ENCODE measurements at regions not wholly inside any gene's neighbourhood (a gene's known extent, or its start where the extent isn't known, plus 50 kb on each side); places are given as distances from the start of the nearest gene placed in this dataset.

- CTCF ChIA-PET = no interaction called here
- no peak for TF ChIP-seq CTCF (IDR thresholded peaks at IDR 0.05; ENCODE audit: unreplicated experiment)
- H3K27ac Mint-ChIP-seq (ENCODE audit: low read depth, unreplicated experiment) = no peak overlapping the region
- intact Hi-C loops (cut with micrococcal nuclease) = no loop called here
- peaks cover 6% of the 10 kb centered on the region for H3K36me3 Mint-ChIP-seq (ENCODE audit: insufficient read depth, unreplicated experiment)
- DNase-seq (ENCODE audit: unreplicated experiment) = no peak
- H3K4me3 Mint-ChIP-seq (ENCODE audit: unreplicated experiment) = no peak overlapping the region
- no peaks in the 10 kb centered on the region for H3K4me1 Mint-ChIP-seq (ENCODE audit: insufficient read depth, unreplicated experiment)
- POLR2A ChIA-PET = interaction anchor here (0.7 to 1.3 kb wide), 2 partner anchors 11 to 13 kb away, joined by 3 read pairs; no protein-coding TSS in a partner anchor
- H3K27me3 Mint-ChIP-seq (ENCODE audit: insufficient read depth, unreplicated experiment) = no peaks in the 10 kb centered on the region
- peaks cover 13% of the 10 kb centered on the region for H3K9me3 Mint-ChIP-seq (ENCODE audit: unreplicated experiment)
- no TSS peak for BruUV-seq (replicated peaks)
Measured at GRCh38 chr13:100797921-100798320, 123.3 kb upstream of the TMTC4 start.

DNA sequence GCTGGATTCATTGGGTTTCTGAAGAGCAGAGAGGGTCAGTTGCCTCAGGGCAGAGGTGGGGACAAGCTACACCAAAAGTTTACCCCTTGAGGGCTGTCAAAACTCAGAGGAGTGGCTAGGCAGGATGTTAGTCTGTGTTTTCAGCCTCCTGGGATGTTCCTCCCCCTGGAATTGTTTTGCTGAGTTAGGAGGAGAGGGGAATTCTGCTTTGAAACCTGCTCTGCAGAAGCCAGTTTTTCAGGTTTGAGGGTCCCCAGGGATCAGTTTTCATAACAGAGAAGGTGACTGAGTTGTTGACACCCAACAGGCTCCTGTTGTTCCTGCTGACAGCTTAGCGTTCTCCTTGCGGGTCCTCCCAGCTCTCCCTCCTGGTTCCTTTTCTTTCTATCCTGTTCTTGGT is 121.9 kb upstream of the TMTC4 start:
- peaks cover 6% of the 10 kb centered on the region for H3K36me3 Mint-ChIP-seq (ENCODE audit: insufficient read depth, unreplicated experiment)
- H3K27ac Mint-ChIP-seq (ENCODE audit: low read depth, unreplicated experiment) = no peak overlapping the region
- no peaks in the 10 kb centered on the region for H3K4me1 Mint-ChIP-seq (ENCODE audit: insufficient read depth, unreplicated experiment)
- intact Hi-C loops (cut with micrococcal nuclease) = no loop called here
- H3K4me3 Mint-ChIP-seq (ENCODE audit: unreplicated experiment) = no peak overlapping the region
- ChIA-PET CTCF (no interaction called here), POLR2A (no interaction called here)
- DNase-seq (ENCODE audit: unreplicated experiment) = no peak
- H3K27me3 Mint-ChIP-seq (ENCODE audit: insufficient read depth, unreplicated experiment) = no peaks in the 10 kb centered on the region
- H3K9me3 Mint-ChIP-seq (ENCODE audit: unreplicated experiment) = peaks cover 13% of the 10 kb centered on the region
- no TSS peak for BruUV-seq (replicated peaks)
- no peak for TF ChIP-seq CTCF (IDR thresholded peaks at IDR 0.05; ENCODE audit: unreplicated experiment)

DNA sequence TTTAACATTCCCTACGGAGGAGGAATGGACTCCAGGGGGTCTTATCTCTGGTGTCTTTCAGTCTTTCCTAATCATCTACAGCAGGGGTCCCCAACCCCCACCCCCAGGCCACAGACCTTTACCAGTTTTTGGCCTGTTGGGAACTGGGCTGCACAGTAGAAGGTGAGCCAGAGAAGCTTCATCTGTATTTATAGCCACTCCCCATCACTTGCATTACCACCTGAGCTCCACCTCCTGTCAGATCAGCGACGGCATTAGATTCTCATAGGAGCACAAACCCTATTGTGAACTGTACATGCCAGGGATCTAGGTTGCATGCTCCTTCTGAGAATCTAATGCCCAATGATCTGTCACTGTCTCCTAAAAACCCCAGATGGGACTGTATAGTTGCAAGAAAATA is 120.0 kb upstream of the TMTC4 start:
- no TSS peak for BruUV-seq (replicated peaks)
- H3K4me3 Mint-ChIP-seq (ENCODE audit: unreplicated experiment) = no peak overlapping the region
- H3K36me3 Mint-ChIP-seq (ENCODE audit: insufficient read depth, unreplicated experiment) = peaks cover 6% of the 10 kb centered on the region
- no peak for DNase-seq (ENCODE audit: unreplicated experiment)
- POLR2A ChIA-PET = no interaction called here
- intact Hi-C loops (cut with micrococcal nuclease) = no loop called here
- H3K4me1 Mint-ChIP-seq (ENCODE audit: insufficient read depth, unreplicated experiment) = peaks cover 1% of the 10 kb centered on the region
- CTCF ChIA-PET = no interaction called here
- H3K27me3 Mint-ChIP-seq (ENCODE audit: insufficient read depth, unreplicated experiment) = no peaks in the 10 kb centered on the region
- H3K9me3 Mint-ChIP-seq (ENCODE audit: unreplicated experiment) = peaks cover 13% of the 10 kb centered on the region
- TF ChIP-seq CTCF (IDR thresholded peaks at IDR 0.05; ENCODE audit: unreplicated experiment) = no peak
- no peak overlapping the region for H3K27ac Mint-ChIP-seq (ENCODE audit: low read depth, unreplicated experiment)

GRCh38 chr13:100790405-100790804 is 115.8 kb upstream of the TMTC4 start:
- no peak for DNase-seq (ENCODE audit: unreplicated experiment)
- Mint-ChIP-seq H3K4me3 (ENCODE audit: unreplicated experiment) (no peak overlapping the region), H3K27me3 (ENCODE audit: insufficient read depth, unreplicated experiment) (no peaks in the 10 kb centered on the region), H3K4me1 (ENCODE audit: insufficient read depth, unreplicated experiment) (peaks cover 5% of the 10 kb centered on the region), H3K9me3 (ENCODE audit: unreplicated experiment) (peaks cover 3% of the 10 kb centered on the region), H3K27ac (ENCODE audit: low read depth, unreplicated experiment) (no peak overlapping the region), H3K36me3 (ENCODE audit: insufficient read depth, unreplicated experiment) (no peaks in the 10 kb centered on the region)
- POLR2A ChIA-PET = no interaction called here
- intact Hi-C loops (cut with micrococcal nuclease) = no loop called here
- TF ChIP-seq CTCF (IDR thresholded peaks at IDR 0.05; ENCODE audit: unreplicated experiment) = no peak
- BruUV-seq (replicated peaks) = no TSS peak
- CTCF ChIA-PET = interaction anchor here (0.6 kb wide), 2 partner anchors 98 to 230 kb away, joined by 3 read pairs; no protein-coding TSS in a partner anchor
